GM12878 (cell line): ENCODE measurements at regions not wholly inside any gene's neighbourhood (a gene's known extent, or its start where the extent isn't known, plus 50 kb on each side); places are given as distances from the start of the nearest gene placed in this dataset.

Source experiments
- ATAC-seq: fragments of 200-7000 bp; cut with Tn5 transposase; 3 replicates; pipeline ENCODE4 v1.9.1; 2020; ENCODE audit warnings: mild to moderate bottlenecking, moderate library complexity
- BruUV-seq: library from RNA; stranded (reverse); fragments of 400-500 nt; replicated peaks from 2 replicates; lab custom pipeline; 2021; lab: Mats Ljungman, UMichigan
- CTCF ChIA-PET: fragments of 300-600 bp; sonication (Branson Sonifier 250); formaldehyde crosslinking; extraction: SDS; loops from one replicate; lab custom pipeline; 2021; ENCODE audit warnings: inconsistent platforms; lab: Yijun Ruan, JAX
- POLR2A ChIA-PET: fragments of 350-600 bp; formaldehyde crosslinking; extraction: SDS; loops from one replicate; lab custom pipeline; 2021; ENCODE audit warnings: inconsistent platforms; lab: Charles Lee
- RAD21 ChIA-PET: fragments of 300-600 bp; sonication (Branson Sonifier 250); formaldehyde crosslinking; loops from one replicate; lab custom pipeline; 2023; ENCODE audit warnings: antibody characterized with exemption; ENCODE audit not compliant: unreplicated experiment; lab: Charles Lee
- SMC1A ChIA-PET: fragments of 300-600 bp; sonication (Branson Sonifier 250); formaldehyde crosslinking; loops from one replicate; lab custom pipeline; 2023; ENCODE audit not compliant: unreplicated experiment, uncharacterized antibody; lab: Charles Lee
- DNase-seq: peaks from one replicate; pipeline ENCODE4 v3.0.0-alpha.2; 2011; ENCODE audit warnings: low read depth, low spot score
- FAIRE-seq: peaks from 3 replicates; lab custom pipeline; 2011; peaks lifted over from hg19 to GRCh38; lab: Jason Lieb, UNC
- H2AFZ ChIP-seq: 2 replicates; pipeline ENCODE4 v1.6.0; 2011; ENCODE audit warnings: low read depth, low read length, control low read depth; ENCODE audit not compliant: control insufficient read depth
- H3K27ac ChIP-seq: 2 replicates; pipeline ENCODE4 v1.5.1; 2011; ENCODE audit warnings: control low read depth; ENCODE audit not compliant: control insufficient read depth, insufficient read depth
- H3K27me3 ChIP-seq, 2 experiments: replicated peaks in 1 of 2; 2 replicates each; pipeline versions ENCODE4 v1.6.0 to v1.6.1; 2011; ENCODE audit warnings: low read length in 1 of 2; ENCODE audit not compliant: control insufficient read depth in 2 of 2, insufficient read depth in 2 of 2
- H3K36me3 ChIP-seq, 2 experiments: 2 replicates each; pipeline ENCODE4 v1.5.1; 2011; ENCODE audit warnings: low read length in 1 of 2; ENCODE audit not compliant: control insufficient read depth in 2 of 2, insufficient read depth in 2 of 2
- H3K4me1 ChIP-seq: 2 replicates; pipeline ENCODE4 v1.6.1; 2011; ENCODE audit warnings: mild to moderate bottlenecking, low read length, moderate library complexity, mixed read lengths; ENCODE audit not compliant: control insufficient read depth, insufficient read depth
- H3K4me2 ChIP-seq: 2 replicates; pipeline ENCODE4 v1.6.0; 2011; ENCODE audit warnings: control low read depth; ENCODE audit not compliant: control insufficient read depth, insufficient read depth
- H3K4me3 ChIP-seq: fragments of 200-600 bp; sonication (generic); 2 replicates; pipeline ENCODE4 v1.5.1; 2016
- H3K79me2 ChIP-seq: 2 replicates; pipeline ENCODE4 v1.6.0; 2011; ENCODE audit warnings: low read length; ENCODE audit not compliant: control insufficient read depth, insufficient read depth
- H3K9ac ChIP-seq: 2 replicates; pipeline ENCODE4 v1.8.0; 2011; ENCODE audit warnings: low read length, control low read depth, mixed read lengths; ENCODE audit not compliant: control insufficient read depth, insufficient read depth
- H3K9me3 ChIP-seq: replicated peaks from 3 replicates; pipeline ENCODE4 v1.5.1; 2011; ENCODE audit warnings: mild to moderate bottlenecking, low read length; ENCODE audit not compliant: control insufficient read depth, insufficient read depth
- H4K20me1 ChIP-seq: 2 replicates; pipeline ENCODE4 v1.6.0; 2011; ENCODE audit not compliant: control insufficient read depth, insufficient read depth
- CBX5 ChIP-seq: sonication (generic); IDR thresholded peaks from 2 replicates; pipeline ENCODE4 v1.6.1; 2016; ENCODE audit warnings: low read depth, moderate library complexity, mild to moderate bottlenecking, inconsistent platforms
- CHD1 ChIP-seq: IDR thresholded peaks from 2 replicates; pipeline ENCODE4 v1.6.1; 2012; ENCODE audit warnings: low read depth, low read length, improper control_type of control experiment
- CHD4 ChIP-seq: fragments of 200-600 bp; sonication (generic); IDR thresholded peaks from 2 replicates; pipeline ENCODE4 v1.6.1; 2016; ENCODE audit warnings: mild to moderate bottlenecking
- DPF2 ChIP-seq: fragments of 450-650 bp; IDR thresholded peaks from 2 replicates; pipeline ENCODE4 v1.6.1; 2017; ENCODE audit warnings: mild to moderate bottlenecking
- E2F4 ChIP-seq: IDR thresholded peaks from 2 replicates; pipeline ENCODE4 v1.6.1; 2012; ENCODE audit warnings: low read depth, low read length, improper control_type of control experiment
- FOXM1 ChIP-seq: IDR thresholded peaks from 2 replicates; pipeline ENCODE4 v1.6.1; 2012; ENCODE audit warnings: low read depth, mild to moderate bottlenecking, inconsistent platforms, low read length, moderate library complexity
- HCFC1 ChIP-seq: fragments of 150-350 bp; IDR thresholded peaks from 2 replicates; pipeline ENCODE4 v1.6.1; 2014; ENCODE audit warnings: low read length
- HDAC6 ChIP-seq: fragments of 200-600 bp; sonication (generic); IDR thresholded peaks from one replicate; pipeline ENCODE4 v1.8.0; 2017; ENCODE audit warnings: antibody characterized with exemption; ENCODE audit not compliant: unreplicated experiment
- MEF2B ChIP-seq: fragments of 450-650 bp; IDR thresholded peaks from 2 replicates; pipeline ENCODE4 v1.6.1; 2018; ENCODE audit warnings: mild to moderate bottlenecking, moderate library complexity; ENCODE audit not compliant: partially characterized antibody, poor library complexity, severe bottlenecking
- NFIC ChIP-seq: IDR thresholded peaks from 2 replicates; pipeline ENCODE4 v1.6.1; 2012; ENCODE audit warnings: low read depth, mild to moderate bottlenecking, inconsistent platforms, low read length, moderate library complexity
- RAD21 ChIP-seq: IDR thresholded peaks from 2 replicates; pipeline ENCODE4 v1.6.1; 2011; ENCODE audit warnings: mild to moderate bottlenecking, low read depth, low read length, moderate library complexity; ENCODE audit not compliant: insufficient read depth
- RCOR1 ChIP-seq: conservative IDR thresholded peaks from 2 replicates; pipeline ENCODE4 v1.6.1; 2012; ENCODE audit warnings: low read depth, low read length, improper control_type of control experiment
- SRF ChIP-seq, 2 experiments: IDR thresholded peaks; 2 replicates each; pipeline ENCODE4 v1.6.1; 2011; ENCODE audit warnings: low read depth in 2 of 2, low read length in 2 of 2, mild to moderate bottlenecking in 1 of 2, moderate library complexity in 1 of 2
- TBL1XR1 ChIP-seq: IDR thresholded peaks from 2 replicates; pipeline ENCODE4 v1.6.1; 2012; ENCODE audit warnings: low read depth, low read length, improper control_type of control experiment
- ZBTB40 ChIP-seq: fragments of 450-650 bp; IDR thresholded peaks from 2 replicates; pipeline ENCODE4 v1.6.1; 2016; ENCODE audit warnings: mild to moderate bottlenecking, moderate library complexity, borderline replicate concordance
- ZNF622 ChIP-seq: fragments of 450-650 bp; IDR thresholded peaks from 2 replicates; pipeline ENCODE4 v1.6.1; 2017; ENCODE audit warnings: mild to moderate bottlenecking, inconsistent platforms
- WGBS: methylation state at CpG from one replicate; pipeline ENCODE4 v1.1.6; 2016; ENCODE audit warnings: low lambda C conversion rate; ENCODE audit not compliant: insufficient replicate concordance, insufficient coverage; ENCODE audit errors: missing lambda C conversion rate; 5-methylcytosine and 5-hydroxymethylcytosine counted together
- in situ Hi-C: fragments of 300-500 bp; cut with MboI; formaldehyde crosslinking; loops from 9 replicates; pipeline ENCODE4 v1.14.3; 2018; ENCODE audit warnings: mixed read lengths
- intact Hi-C: fragments of 100-400 bp; cut with micrococcal nuclease; formaldehyde crosslinking; loops from one replicate; pipeline ENCODE4 v1.14.2; 2022; ENCODE audit not compliant: unreplicated experiment
- TF ChIP-seq, protein P1 (sequence below): IDR thresholded peaks from 2 replicates; pipeline ENCODE4 v1.6.1; 2011; ENCODE audit warnings: borderline replicate concordance, low read depth, mild to moderate bottlenecking, moderate library complexity, low read length; ENCODE audit not compliant: insufficient read depth, poor library complexity, severe bottlenecking

DNA sequence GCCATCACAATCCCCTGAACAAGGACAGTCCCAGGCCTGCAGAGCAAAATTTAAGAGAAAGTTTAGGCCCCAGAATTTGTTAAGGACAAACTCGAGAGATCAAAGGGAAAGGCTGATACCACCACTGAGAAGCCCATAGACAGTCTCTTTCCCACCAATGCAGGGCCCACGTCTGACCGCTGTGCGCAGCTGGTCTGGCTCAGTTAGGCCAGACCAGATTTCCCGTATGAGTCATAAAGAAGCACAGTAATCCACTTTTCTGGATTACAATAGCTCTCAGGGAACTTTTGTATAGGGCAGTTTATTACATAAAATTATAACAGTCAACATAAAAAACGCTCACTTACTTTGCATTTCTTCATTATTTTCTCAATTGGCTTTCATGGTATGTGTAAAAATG lies 259.5 kb downstream of the RCHY1 start:
- Histone ChIP-seq H3K36me3 (no peaks in the 10 kb centered on the region), H3K79me2 (no peaks in the 10 kb centered on the region), H3K4me2 (no peak overlapping the region), H3K4me3 (no peak overlapping the region), H3K9me3 (no peaks in the 10 kb centered on the region; the same call in 2 of the 3 replicates), H3K27me3 (no peaks in the 10 kb centered on the region), H3K27ac (no peak overlapping the region), H3K9ac (no peak overlapping the region), H3K4me1 (peaks cover 9% of the 10 kb centered on the region), H2AFZ (no peak overlapping the region), H4K20me1 (no peaks in the 10 kb centered on the region)
- DNase-seq (no peak), FAIRE-seq (no peak), ATAC-seq (no peak)
- WGBS, result 55% methylated on average over 6 of the region's 6 CpGs
- in situ Hi-C loops, result no loop called here
- POLR2A ChIA-PET, result no interaction called here
- BruUV-seq, result no TSS peak
- intact Hi-C loops, result no loop called here
- SMC1A ChIA-PET, result no interaction called here
- RAD21 ChIA-PET, result interaction anchor here (0.7 kb wide), 1 partner anchor 36 kb away, joined by 3 read pairs; no protein-coding TSS in a partner anchor
- TF ChIP-seq E2F4 (no peak), CHD1 (no peak), ZBTB40 (no peak), TBL1XR1 (no peak), SRF (IDR thresholded peaks at IDR 0.05; ENCODE audit: low read depth in 2 of 2, low read length in 2 of 2) (no peak), NFIC (no peak), CHD4 (no peak), CBX5 (no peak), FOXM1 (no peak), MEF2B (no peak), RCOR1 (no peak), DPF2 (no peak), RAD21 (no peak), HCFC1 (no peak), HDAC6 (no peak), ZNF622 (no peak)
- TF ChIP-seq, protein P1, sequence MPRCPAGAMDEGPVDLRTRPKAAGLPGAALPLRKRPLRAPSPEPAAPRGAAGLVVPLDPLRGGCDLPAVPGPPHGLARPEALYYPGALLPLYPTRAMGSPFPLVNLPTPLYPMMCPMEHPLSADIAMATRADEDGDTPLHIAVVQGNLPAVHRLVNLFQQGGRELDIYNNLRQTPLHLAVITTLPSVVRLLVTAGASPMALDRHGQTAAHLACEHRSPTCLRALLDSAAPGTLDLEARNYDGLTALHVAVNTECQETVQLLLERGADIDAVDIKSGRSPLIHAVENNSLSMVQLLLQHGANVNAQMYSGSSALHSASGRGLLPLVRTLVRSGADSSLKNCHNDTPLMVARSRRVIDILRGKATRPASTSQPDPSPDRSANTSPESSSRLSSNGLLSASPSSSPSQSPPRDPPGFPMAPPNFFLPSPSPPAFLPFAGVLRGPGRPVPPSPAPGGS, result no peak
- CTCF ChIA-PET, result no interaction called here
